HG03565 (cell line): ENCODE measurements at regions not wholly inside any gene's neighbourhood (a gene's known extent, or its start where the extent isn't known, plus 50 kb on each side); places are given as distances from the start of the nearest gene placed in this dataset.
"Not testable (repeated sequence)": the region's sequence is repeated elsewhere in the genome, so short reads cannot be mapped to it uniquely, and the experiment has no call there.

ENCODE experiments used
- ATAC-seq: cut with Tn5 transposase; IDR thresholded peaks from one replicate; pipeline ENCODE4 v1.9.1; 2021; ENCODE audit warnings: mild to moderate bottlenecking, moderate library complexity; ENCODE audit not compliant: unreplicated experiment

DNA sequence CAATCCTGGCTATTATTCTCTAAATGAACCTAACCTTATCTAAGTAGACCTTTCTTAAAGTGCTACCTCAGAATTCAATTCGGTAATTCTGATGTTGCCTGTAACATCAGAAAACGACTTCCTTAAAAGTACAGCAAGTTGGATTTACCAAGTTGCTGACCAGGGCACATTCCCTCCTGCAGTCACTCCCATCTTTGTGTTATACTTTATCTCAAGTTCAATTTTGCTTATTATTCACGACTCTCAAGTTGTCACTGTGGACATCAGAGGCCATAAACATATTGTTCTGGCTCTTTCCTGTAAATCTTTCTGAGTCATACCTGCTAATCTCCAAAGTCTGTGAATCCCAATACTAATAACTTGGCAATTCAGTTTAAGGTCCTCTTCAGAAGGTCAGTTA lies 64.6 kb upstream of the ZSCAN2 start:
- not testable (repeated sequence) for ATAC-seq

DNA sequence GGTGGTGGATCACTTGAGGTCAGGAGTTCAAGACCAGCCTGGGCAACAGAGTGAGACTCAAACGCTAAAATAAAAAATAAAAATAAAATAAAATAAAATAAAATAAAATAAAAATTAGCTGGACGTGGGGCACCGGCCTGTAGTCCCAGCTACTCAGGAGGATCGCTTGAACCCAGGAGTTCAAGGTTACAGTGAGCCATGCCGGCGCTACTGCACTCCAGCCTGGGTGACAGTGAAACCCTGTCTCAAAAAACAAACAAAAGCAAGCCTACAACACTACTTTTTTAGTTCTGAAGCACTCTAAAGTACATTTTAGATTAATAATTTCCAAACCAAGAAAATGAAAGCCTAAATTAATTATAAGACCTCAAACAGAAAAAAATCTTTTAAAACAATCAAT lies 56.2 kb upstream of the ZSCAN2 start:
- not testable (repeated sequence) for ATAC-seq

DNA sequence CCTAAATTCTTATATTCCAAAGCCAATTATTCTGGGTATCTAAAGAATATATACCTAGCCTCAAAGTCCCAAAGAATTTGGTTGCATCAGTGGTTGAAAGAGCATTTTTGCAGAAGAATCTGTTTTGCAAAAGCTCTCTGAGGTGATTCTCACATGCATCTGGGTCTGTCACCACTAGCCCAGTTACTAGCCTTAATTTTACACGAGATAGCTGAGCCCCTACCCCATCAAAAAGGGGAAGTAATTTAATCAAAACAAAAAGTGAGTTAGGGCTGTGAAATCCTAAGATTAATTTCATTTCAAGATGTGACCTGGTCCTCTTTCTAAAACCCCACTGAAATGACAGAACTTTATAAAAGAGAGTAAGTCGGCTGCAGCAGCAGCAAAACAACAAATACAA lies 53.7 kb upstream of the ZSCAN2 start:
- ATAC-seq = not testable (repeated sequence)

DNA sequence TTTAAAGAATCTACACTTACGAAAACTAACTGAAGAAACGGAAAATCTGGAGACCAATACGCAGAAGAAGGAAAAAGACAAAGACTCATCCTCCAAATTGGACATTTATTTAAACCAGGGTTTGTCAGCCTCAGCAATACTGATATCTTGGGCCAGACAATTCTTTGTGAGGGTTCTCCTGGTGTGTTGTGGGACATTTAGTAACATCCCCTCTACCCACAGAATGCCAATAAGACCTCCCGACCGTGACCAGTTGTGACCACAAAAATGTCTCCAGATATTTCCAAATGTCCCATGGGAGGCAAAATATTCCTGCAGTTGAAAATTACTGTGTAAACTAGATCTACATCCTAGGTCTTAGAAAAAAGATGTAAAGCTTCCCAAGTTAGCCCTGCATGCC lies 50.3 kb upstream of the ZSCAN2 start:
- not testable (repeated sequence) for ATAC-seq
